GM23338 (cell line): ENCODE measurements at regions not wholly inside any gene's neighbourhood (a gene's known extent, or its start where the extent isn't known, plus 50 kb on each side); places are given as distances from the start of the nearest gene placed in this dataset.

Experiments used
- CREB1 ChIP-seq: fragments of 250-450 bp; sonication (Bioruptor Pico); IDR thresholded peaks from 2 replicates; pipeline ENCODE4 v1.5.0; 2020; ENCODE audit warnings: low read depth, mild to moderate bottlenecking, moderate library complexity
- ETS1 ChIP-seq: IDR thresholded peaks from 2 replicates; pipeline ENCODE4 v1.6.1; 2016; ENCODE audit warnings: antibody characterized with exemption
- EZH2 ChIP-seq: fragments of 200-600 bp; sonication (generic); IDR thresholded peaks from one replicate; pipeline ENCODE4 v1.8.0; 2017; ENCODE audit warnings: antibody characterized with exemption, mild to moderate bottlenecking, low read depth; ENCODE audit not compliant: unreplicated experiment
- EZH2phosphoT487 ChIP-seq: fragments of 200-600 bp; sonication (generic); IDR thresholded peaks from one replicate; pipeline ENCODE4 v1.8.1; 2018; ENCODE audit warnings: antibody characterized with exemption; ENCODE audit not compliant: unreplicated experiment
- JUNB ChIP-seq: IDR thresholded peaks from one replicate; pipeline ENCODE4 v1.6.1; 2016; ENCODE audit warnings: antibody characterized with exemption; ENCODE audit not compliant: unreplicated experiment
- NANOG ChIP-seq: IDR thresholded peaks from 2 replicates; pipeline ENCODE4 v1.6.1; 2016; ENCODE audit warnings: antibody characterized with exemption, borderline replicate concordance
- REST ChIP-seq: IDR thresholded peaks from one replicate; pipeline ENCODE4 v1.6.1; 2018; ENCODE audit warnings: antibody characterized with exemption; ENCODE audit not compliant: unreplicated experiment
- STAT1 ChIP-seq: IDR thresholded peaks from one replicate; pipeline ENCODE4 v1.6.1; 2016; ENCODE audit warnings: antibody characterized with exemption; ENCODE audit not compliant: unreplicated experiment
- ZNF114 ChIP-seq: fragments of 250-450 bp; sonication (Bioruptor Pico); IDR thresholded peaks from 2 replicates; pipeline ENCODE4 v1.5.0; 2020; ENCODE audit warnings: mild to moderate bottlenecking, moderate library complexity
- ZNF462 ChIP-seq: fragments of 250-450 bp; sonication (Bioruptor Pico); IDR thresholded peaks from 2 replicates; pipeline ENCODE4 v1.5.0; 2020; ENCODE audit warnings: mild to moderate bottlenecking, moderate library complexity

- TF ChIP-seq ZNF462 (CRISPR knock-in tag): no peak
- no peak for TF ChIP-seq REST
- TF ChIP-seq EZH2: no peak
- no peak for TF ChIP-seq STAT1
- no peak for TF ChIP-seq NANOG
- TF ChIP-seq CREB1 (CRISPR knock-in tag): no peak
- TF ChIP-seq ZNF114 (CRISPR knock-in tag): no peak
- no peak for TF ChIP-seq JUNB
- no peak for TF ChIP-seq EZH2phosphoT487
- no peak for TF ChIP-seq ETS1
These were observed 113.3 kb downstream of the LRRC70 start (continued) for GRCh38 chr5:62691946-62692345.
